ENCODE measurements at regions not wholly inside any gene's neighbourhood (a gene's known extent, or its start where the extent isn't known, plus 50 kb on each side); places are given as distances from the start of the nearest gene placed in this dataset.

- Mint-ChIP-seq H3K4me1 (no peaks in the 10 kb centered on the region), H3K27me3 (ENCODE audit: low read depth in 3 of 3) (no peaks in the 10 kb centered on the region), H3K27ac (no peak overlapping the region), H3K9me3 (peaks cover 0 to 10% (median 3%) of the 10 kb centered on the region in 7 donors), H3K36me3 (no peaks in the 10 kb centered on the region), H3K4me3 (no peak overlapping the region)
- Histone ChIP-seq H3K36me3 (replicated peaks in 1 of 2; ENCODE audit: control insufficient read depth in 1 of 2, insufficient read depth in 2 of 2, low read length in 2 of 2) (no peaks in the 10 kb centered on the region), H3K9me3 (replicated peaks in 1 of 2; ENCODE audit: control insufficient read depth in 1 of 2, insufficient read depth in 1 of 2, low read length in 2 of 2) (peaks cover 0 to 6% of the 10 kb centered on the region in 2 donors), H3K27me3 (ENCODE audit: control insufficient read depth in 2 of 2, insufficient read depth in 2 of 2, low read length in 2 of 2) (no peaks in the 10 kb centered on the region), H3K4me2 (replicated peaks; ENCODE audit: extremely low read depth, low read length, poor library complexity, severe bottlenecking) (no peak overlapping the region), H3K27ac (ENCODE audit: low read depth in 1 of 2, low read length in 2 of 2) (no peak overlapping the region), H4K20me1 (ENCODE audit: insufficient read depth, low read length) (no peaks in the 10 kb centered on the region), H3K9ac (ENCODE audit: insufficient read depth, low read length, poor library complexity, severe bottlenecking) (no peak overlapping the region), H3K4me1 (ENCODE audit: control insufficient read depth in 1 of 2, insufficient read depth in 2 of 2, low read length in 2 of 2) (no peaks in the 10 kb centered on the region), H3K79me2 (ENCODE audit: insufficient read depth, low read length) (no peaks in the 10 kb centered on the region), H2AFZ (ENCODE audit: insufficient read depth, low read depth, low read length, poor library complexity, severe bottlenecking) (no peak overlapping the region), H3K4me3 (replicated peaks in 1 of 3; ENCODE audit: low read depth in 2 of 3, low read length in 3 of 3) (no peak overlapping the region)
- TF ChIP-seq CTCF (IDR thresholded peaks at IDR 0.05), result no peak
- intact Hi-C loops (cut with micrococcal nuclease), result no loop called here
- DNase-seq, result no peak
- WGBS (ENCODE audit: insufficient coverage), result no CpG with 5 or more reads among the region's 1 CpG
These were observed 701.2 kb upstream of the LCORL start for GRCh38 chr4:18722748-18723191.

GRCh38 chr4:18698119-18698883, 676.7 kb upstream of the LCORL start:
- no peaks in the 10 kb centered on the region for H3K4me1 ChIP-seq (ENCODE audit: control insufficient read depth in 1 of 2, insufficient read depth in 2 of 2, low read length in 2 of 2)
- WGBS (ENCODE audit: insufficient coverage), result 80% methylated on average over 5 of the region's 10 CpGs
- H4K20me1 ChIP-seq (ENCODE audit: insufficient read depth, low read length), result no peaks in the 10 kb centered on the region
- H3K4me3 ChIP-seq (replicated peaks in 1 of 3; ENCODE audit: low read depth in 2 of 3, low read length in 3 of 3), result no peak overlapping the region
- H3K27me3 ChIP-seq (ENCODE audit: control insufficient read depth in 2 of 2, insufficient read depth in 2 of 2, low read length in 2 of 2), result no peaks in the 10 kb centered on the region
- peaks cover 0 to 4% (median 2%) of the 10 kb centered on the region in 7 donors for H3K9me3 Mint-ChIP-seq
- no peak overlapping the region for H2AFZ ChIP-seq (ENCODE audit: insufficient read depth, low read depth, low read length, poor library complexity, severe bottlenecking)
- no peaks in the 10 kb centered on the region for H3K4me1 Mint-ChIP-seq
- peaks cover 0 to 2% (median 0%) of the 10 kb centered on the region in 3 donors for H3K27me3 Mint-ChIP-seq (ENCODE audit: low read depth in 3 of 3)
- no peak overlapping the region for H3K4me3 Mint-ChIP-seq
- H3K9me3 ChIP-seq (replicated peaks in 1 of 2; ENCODE audit: control insufficient read depth in 1 of 2, insufficient read depth in 1 of 2, low read length in 2 of 2), result no peaks in the 10 kb centered on the region
- intact Hi-C loops (cut with micrococcal nuclease), result loop anchor here in 1 of 2 donors (10.0 kb wide), 1 partner anchor 1986 kb away; no protein-coding TSS in a partner anchor
- DNase-seq, result no peak
- H3K36me3 Mint-ChIP-seq, result no peaks in the 10 kb centered on the region
- no peak overlapping the region for H3K4me2 ChIP-seq (replicated peaks; ENCODE audit: extremely low read depth, low read length, poor library complexity, severe bottlenecking)
- no peak overlapping the region for H3K27ac ChIP-seq (ENCODE audit: low read depth in 1 of 2, low read length in 2 of 2)
- H3K9ac ChIP-seq (ENCODE audit: insufficient read depth, low read length, poor library complexity, severe bottlenecking), result no peak overlapping the region
- H3K79me2 ChIP-seq (ENCODE audit: insufficient read depth, low read length), result no peaks in the 10 kb centered on the region
- no peaks in the 10 kb centered on the region for H3K36me3 ChIP-seq (replicated peaks in 1 of 2; ENCODE audit: control insufficient read depth in 1 of 2, insufficient read depth in 2 of 2, low read length in 2 of 2)
- TF ChIP-seq CTCF (IDR thresholded peaks at IDR 0.05), result no peak
- H3K27ac Mint-ChIP-seq, result no peak overlapping the region
